Activated T-helper 17 cell treated with anti-CD3 and anti-CD28 coated beads, Interleukin-2, amount 50 U/mL, for 72 hours (primary cell): ENCODE measurements at regions not wholly inside any gene's neighbourhood (a gene's known extent, or its start where the extent isn't known, plus 50 kb on each side); places are given as distances from the start of the nearest gene placed in this dataset.

ENCODE experiments used
- ATAC-seq: fragments of 150-1000 bp; cut with Tn5 transposase; replicated peaks from 2 replicates; pipeline ENCODE4 v1.10.0; 2021; ENCODE audit warnings: mild to moderate bottlenecking, moderate library complexity
- H3K27ac Mint-ChIP-seq: one replicate; pipeline ENCODE4 v1.8.0; 2022; ENCODE audit warnings: mixed read lengths
- H3K27me3 Mint-ChIP-seq: one replicate; pipeline ENCODE4 v1.8.0; 2022; ENCODE audit warnings: mixed read lengths
- H3K36me3 Mint-ChIP-seq: one replicate; pipeline ENCODE4 v1.8.0; 2022; ENCODE audit warnings: low read depth, mild to moderate bottlenecking, mixed read lengths
- H3K4me1 Mint-ChIP-seq: one replicate; pipeline ENCODE4 v1.8.0; 2022; ENCODE audit warnings: mixed read lengths
- H3K4me3 Mint-ChIP-seq: one replicate; pipeline ENCODE4 v1.8.0; 2022; ENCODE audit warnings: mild to moderate bottlenecking, mixed read lengths
- H3K9me3 Mint-ChIP-seq: one replicate; pipeline ENCODE4 v1.8.0; 2022; ENCODE audit warnings: mixed read lengths

DNA sequence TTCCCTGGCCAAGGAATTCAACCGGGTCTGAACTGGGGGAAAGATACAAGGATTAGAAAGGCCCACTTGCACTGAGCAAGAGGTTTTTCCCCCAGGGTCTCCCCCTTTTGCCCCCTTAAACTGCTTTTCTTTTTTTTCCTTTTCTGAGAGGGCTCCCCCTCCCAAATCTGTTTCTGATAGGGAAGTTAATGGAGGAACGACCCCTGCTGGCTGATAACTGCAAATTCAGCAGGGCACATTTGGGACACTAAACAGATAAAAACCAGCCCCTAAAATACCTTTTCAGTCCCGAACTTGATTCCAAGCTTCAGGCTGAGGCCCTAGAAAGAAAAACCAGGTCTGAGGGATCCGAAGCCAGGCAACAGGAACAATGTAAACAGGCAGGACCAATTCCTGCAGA lies 1012.4 kb upstream of the CRIM1 start:
- H3K27me3 Mint-ChIP-seq, result no peaks in the 10 kb centered on the region
- no peaks in the 10 kb centered on the region for H3K4me1 Mint-ChIP-seq
- H3K27ac Mint-ChIP-seq, result no peak overlapping the region
- no peak overlapping the region for H3K4me3 Mint-ChIP-seq
- H3K9me3 Mint-ChIP-seq, result peaks cover 9% of the 10 kb centered on the region
- ATAC-seq, result no peak
- no peaks in the 10 kb centered on the region for H3K36me3 Mint-ChIP-seq

DNA sequence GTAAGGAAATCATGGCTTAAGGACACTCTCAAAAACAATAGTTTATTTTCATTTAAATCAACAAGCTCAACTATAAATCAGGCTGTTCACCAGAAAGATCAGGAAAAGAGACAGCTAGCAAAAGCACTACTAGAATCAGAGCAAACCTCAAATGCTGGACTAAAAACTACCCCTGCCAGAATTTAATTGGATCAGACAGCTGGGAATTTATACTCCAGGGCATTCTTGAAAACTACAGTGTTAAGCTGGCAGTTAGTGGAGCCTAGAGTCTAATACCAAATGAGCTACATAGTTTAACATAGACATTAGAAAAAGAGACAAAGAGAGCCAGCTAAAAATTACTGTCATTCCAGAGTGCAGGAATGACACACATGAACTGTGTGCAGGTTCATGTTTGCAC lies 1016.4 kb upstream of the CRIM1 start:
- Mint-ChIP-seq H3K9me3 (peaks cover 9% of the 10 kb centered on the region), H3K27me3 (no peaks in the 10 kb centered on the region), H3K4me1 (no peaks in the 10 kb centered on the region), H3K4me3 (no peak overlapping the region), H3K36me3 (no peaks in the 10 kb centered on the region), H3K27ac (no peak overlapping the region)
- ATAC-seq, result no peak

DNA sequence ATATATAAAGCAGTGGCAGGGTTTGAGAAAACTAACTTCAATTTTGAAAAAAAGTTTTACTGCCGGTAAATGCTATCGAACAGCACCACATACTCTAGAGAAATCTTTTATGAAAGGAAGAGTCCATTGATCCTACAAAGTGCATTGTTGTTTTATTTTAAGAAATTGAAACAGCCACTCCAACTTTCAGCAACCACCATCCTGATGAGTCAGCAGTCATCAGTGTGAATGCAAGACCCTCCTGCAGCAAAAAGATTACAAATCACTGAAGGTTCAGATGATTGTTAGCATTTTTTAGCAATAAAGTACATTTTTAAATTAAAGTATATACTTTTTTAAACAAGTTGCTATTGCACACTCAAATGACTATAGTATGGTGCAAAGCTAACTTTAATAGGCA lies 1017.7 kb upstream of the CRIM1 start:
- H3K4me3 Mint-ChIP-seq, result no peak overlapping the region
- H3K27me3 Mint-ChIP-seq, result no peaks in the 10 kb centered on the region
- no peak overlapping the region for H3K27ac Mint-ChIP-seq
- H3K4me1 Mint-ChIP-seq, result no peaks in the 10 kb centered on the region
- H3K9me3 Mint-ChIP-seq, result peaks cover 9% of the 10 kb centered on the region
- ATAC-seq, result no peak
- no peaks in the 10 kb centered on the region for H3K36me3 Mint-ChIP-seq

DNA sequence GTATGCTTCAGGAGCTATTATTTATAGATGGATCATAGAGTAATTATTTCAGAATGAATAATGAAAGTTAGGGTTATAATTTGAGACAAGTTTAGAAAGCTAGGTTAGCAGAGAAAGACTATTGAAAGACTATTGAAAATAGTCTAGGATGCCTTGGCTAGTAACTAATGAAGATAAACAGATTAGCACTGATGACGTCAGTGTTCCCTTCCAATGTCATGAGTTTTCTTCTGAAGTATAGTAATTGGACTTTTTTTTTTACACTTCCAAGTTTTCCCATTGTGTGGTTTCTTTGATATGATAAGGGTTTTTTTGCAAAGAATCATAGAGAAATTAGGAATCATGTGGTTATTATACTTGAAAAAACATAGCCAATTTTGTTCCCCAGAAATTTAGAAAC lies 1041.5 kb upstream of the CRIM1 start:
- no peak overlapping the region for H3K27ac Mint-ChIP-seq
- no peaks in the 10 kb centered on the region for H3K27me3 Mint-ChIP-seq
- no peak overlapping the region for H3K4me3 Mint-ChIP-seq
- no peaks in the 10 kb centered on the region for H3K4me1 Mint-ChIP-seq
- H3K9me3 Mint-ChIP-seq, result peaks cover 5% of the 10 kb centered on the region
- no peaks in the 10 kb centered on the region for H3K36me3 Mint-ChIP-seq
- ATAC-seq, result no peak

DNA sequence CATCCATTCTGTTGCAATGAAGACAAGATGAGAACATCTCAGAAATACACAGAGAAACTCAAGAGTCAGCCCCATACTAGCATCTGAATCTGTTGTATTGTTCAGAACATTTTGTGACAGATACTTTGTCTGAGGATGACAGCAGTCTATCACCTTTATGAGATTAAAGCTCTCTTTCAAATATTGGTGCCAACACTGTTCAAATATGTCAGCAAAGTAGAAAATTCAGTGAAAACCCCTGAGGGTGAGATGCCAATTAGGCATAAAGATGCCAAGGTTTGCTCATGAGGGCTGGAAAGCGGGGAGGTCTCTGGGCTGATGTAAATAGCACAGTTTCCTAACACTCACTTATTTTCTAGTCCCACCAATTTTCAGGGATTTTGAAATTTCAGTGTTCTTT lies 1054.2 kb upstream of the CRIM1 start:
- H3K4me3 Mint-ChIP-seq, result no peak overlapping the region
- H3K9me3 Mint-ChIP-seq, result no peaks in the 10 kb centered on the region
- H3K27ac Mint-ChIP-seq, result no peak overlapping the region
- H3K36me3 Mint-ChIP-seq, result no peaks in the 10 kb centered on the region
- no peak for ATAC-seq
- H3K27me3 Mint-ChIP-seq, result no peaks in the 10 kb centered on the region
- H3K4me1 Mint-ChIP-seq, result no peaks in the 10 kb centered on the region

DNA sequence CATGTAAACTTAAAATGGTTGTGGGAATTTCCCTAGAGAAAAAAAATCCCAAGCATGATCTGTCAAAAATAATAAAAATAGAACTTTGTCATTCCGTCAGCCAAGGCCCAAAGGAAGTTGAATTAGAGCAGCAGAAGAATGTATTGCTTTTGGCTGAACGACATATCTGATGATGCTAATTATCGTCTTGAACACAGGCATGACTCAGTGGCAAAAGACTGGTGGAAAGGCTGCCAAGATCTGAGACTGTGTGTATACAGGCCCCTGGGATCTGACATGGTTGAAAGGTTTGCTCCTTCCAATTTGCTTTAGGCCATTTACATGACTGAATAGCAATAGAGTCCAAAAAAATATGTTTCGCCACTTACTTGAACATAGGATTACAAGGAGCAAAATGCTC lies 1057.1 kb upstream of the CRIM1 start:
- H3K36me3 Mint-ChIP-seq, result no peaks in the 10 kb centered on the region
- no peaks in the 10 kb centered on the region for H3K27me3 Mint-ChIP-seq
- H3K9me3 Mint-ChIP-seq, result no peaks in the 10 kb centered on the region
- no peak overlapping the region for H3K4me3 Mint-ChIP-seq
- no peak for ATAC-seq
- H3K27ac Mint-ChIP-seq, result no peak overlapping the region
- H3K4me1 Mint-ChIP-seq, result no peaks in the 10 kb centered on the region

DNA sequence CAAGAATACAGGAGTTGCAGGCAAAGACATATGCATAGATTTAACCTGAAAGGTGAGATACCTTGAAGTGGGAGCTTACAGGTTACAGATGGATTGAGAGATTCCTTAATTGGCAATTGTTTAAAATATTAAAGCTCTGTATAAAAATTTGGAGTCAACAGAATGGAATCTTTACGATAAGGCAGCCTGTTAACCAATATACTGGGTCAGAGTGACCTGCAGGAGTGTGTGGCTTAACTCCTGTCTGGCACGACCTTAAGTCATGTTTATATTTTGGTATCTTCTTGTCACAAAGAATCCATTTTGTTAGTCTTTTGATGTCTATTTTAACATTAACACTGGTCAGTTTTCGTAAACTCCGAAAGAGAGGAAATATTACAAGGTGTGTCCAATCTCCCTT lies 1058.2 kb upstream of the CRIM1 start:
- Mint-ChIP-seq H3K27ac (no peak overlapping the region), H3K4me1 (no peaks in the 10 kb centered on the region), H3K9me3 (peaks cover 4% of the 10 kb centered on the region), H3K36me3 (no peaks in the 10 kb centered on the region), H3K27me3 (no peaks in the 10 kb centered on the region), H3K4me3 (no peak overlapping the region)
- no peak for ATAC-seq

DNA sequence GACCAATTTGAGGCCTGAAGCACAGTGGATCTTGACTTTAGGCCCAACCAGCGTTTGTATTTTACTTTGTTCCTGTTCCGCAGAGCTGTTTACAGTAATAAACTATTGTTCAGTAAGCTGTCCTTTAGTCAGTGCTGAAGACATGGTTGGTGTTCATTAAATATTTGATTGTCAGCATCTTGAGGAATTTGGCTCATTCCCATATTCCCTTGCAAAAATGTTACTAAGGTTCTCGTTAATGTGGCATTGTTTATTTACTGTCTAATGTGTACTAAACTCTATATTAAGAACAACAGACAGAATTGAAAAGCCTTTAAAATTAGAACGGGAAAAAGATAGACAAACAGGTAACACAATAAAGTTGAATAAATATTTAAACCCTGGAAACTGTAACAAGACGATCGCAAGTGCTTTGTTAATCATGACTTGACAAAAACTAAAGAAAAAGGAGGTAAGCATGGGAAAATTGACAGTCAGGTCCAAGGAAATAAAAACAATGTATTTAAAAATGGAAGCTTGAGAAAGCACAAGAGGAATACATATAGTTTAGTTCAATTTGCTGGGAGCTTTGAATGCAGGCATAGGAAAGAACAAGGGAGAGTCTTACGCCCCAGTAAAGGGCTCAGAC lies 1060.8 kb upstream of the CRIM1 start:
- no peak for ATAC-seq
- Mint-ChIP-seq H3K27ac (no peak overlapping the region), H3K4me3 (no peak overlapping the region), H3K4me1 (no peaks in the 10 kb centered on the region), H3K9me3 (peaks cover 4% of the 10 kb centered on the region), H3K27me3 (no peaks in the 10 kb centered on the region), H3K36me3 (no peaks in the 10 kb centered on the region)

DNA sequence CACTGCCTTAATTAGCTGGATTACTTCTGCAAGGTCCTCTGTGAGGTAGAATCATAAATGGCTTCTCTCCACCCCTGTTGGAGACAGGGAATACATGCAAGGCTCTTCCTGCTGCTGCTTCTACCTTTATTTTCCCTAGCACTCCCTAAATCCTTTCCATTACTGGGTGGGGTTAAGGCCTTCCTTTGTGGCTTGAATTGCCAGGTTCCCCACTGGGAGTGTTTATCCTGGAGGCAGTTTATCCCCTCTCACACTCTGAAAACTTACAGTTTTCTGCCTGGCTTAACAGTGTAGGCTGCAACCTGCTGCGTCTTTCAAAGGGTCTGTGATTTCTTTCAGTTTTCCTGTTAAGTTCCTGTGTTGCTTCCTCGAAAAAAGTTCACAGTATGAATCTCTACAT lies 1062.3 kb upstream of the CRIM1 start:
- Mint-ChIP-seq H3K36me3 (no peaks in the 10 kb centered on the region), H3K4me3 (no peak overlapping the region), H3K9me3 (peaks cover 7% of the 10 kb centered on the region), H3K4me1 (no peaks in the 10 kb centered on the region), H3K27me3 (no peaks in the 10 kb centered on the region), H3K27ac (no peak overlapping the region)
- no peak for ATAC-seq

DNA sequence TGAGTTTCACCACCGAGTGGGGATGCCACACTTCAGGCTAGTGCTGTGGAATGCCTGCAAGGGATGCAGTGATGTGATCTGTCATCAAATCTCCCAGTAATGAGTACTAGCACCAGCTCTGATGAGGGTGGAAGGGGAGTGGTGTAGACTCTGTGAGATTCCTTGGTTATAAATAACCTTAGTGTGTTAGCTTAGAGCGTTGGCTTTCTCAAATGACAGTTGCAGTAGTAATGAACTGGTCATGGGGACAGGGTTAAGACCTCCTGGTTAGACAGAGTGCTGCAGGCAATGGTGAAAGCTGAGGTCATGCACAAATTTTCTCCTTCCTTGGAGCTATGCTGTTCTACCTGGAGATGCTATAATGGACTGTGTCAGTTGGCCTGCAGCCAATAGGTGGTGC lies 1063.4 kb upstream of the CRIM1 start:
- no peak overlapping the region for H3K27ac Mint-ChIP-seq

DNA sequence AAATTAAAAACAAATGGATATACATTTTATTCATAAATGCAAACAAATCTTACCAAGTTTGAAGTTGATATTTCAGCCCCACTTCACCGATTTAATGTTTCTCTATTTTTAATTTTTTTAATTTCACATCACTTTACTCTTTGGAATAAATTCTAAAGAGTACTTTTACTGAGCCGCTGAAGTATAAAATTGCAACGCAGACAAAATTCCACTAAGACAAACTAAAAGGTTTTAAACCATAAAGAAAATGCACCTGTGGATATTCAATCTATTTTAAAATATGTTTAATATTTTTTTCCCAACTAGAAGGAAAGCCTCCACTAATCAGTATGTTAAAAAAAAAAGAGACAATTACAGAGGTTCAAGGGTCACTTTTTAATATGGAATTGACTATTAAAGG lies 1073.9 kb upstream of the CRIM1 start:
- H3K36me3 Mint-ChIP-seq, result no peaks in the 10 kb centered on the region
- H3K9me3 Mint-ChIP-seq, result peaks cover 2% of the 10 kb centered on the region
- no peak for ATAC-seq
- H3K27me3 Mint-ChIP-seq, result no peaks in the 10 kb centered on the region
- H3K4me3 Mint-ChIP-seq, result no peak overlapping the region
- H3K4me1 Mint-ChIP-seq, result no peaks in the 10 kb centered on the region
- no peak overlapping the region for H3K27ac Mint-ChIP-seq

More for the DNA sequence above, 1063.4 kb upstream of the CRIM1 start:
- ATAC-seq, result no peak
- Mint-ChIP-seq H3K4me3 (no peak overlapping the region), H3K9me3 (peaks cover 9% of the 10 kb centered on the region), H3K4me1 (no peaks in the 10 kb centered on the region), H3K36me3 (no peaks in the 10 kb centered on the region), H3K27me3 (no peaks in the 10 kb centered on the region)

DNA sequence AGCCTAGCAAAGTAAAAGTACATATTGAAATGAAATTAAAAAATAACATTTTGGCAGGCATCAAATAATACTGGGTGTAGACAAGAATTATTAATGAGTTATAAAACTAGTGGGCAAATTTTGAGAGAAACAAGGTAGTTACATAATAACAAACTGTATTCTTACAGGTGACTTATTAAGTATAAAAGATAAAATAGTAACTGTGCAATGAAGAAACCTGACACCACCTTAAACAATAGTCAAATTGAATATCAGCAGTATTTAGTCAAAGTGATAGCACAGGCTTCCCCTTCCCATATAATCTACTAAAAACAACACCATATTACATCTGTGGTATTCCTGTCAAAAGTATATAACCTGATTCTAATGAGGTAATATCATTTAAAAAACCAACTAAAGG lies 1099.8 kb upstream of the CRIM1 start:
- Mint-ChIP-seq H3K4me3 (no peak overlapping the region), H3K27me3 (no peaks in the 10 kb centered on the region), H3K4me1 (no peaks in the 10 kb centered on the region), H3K36me3 (no peaks in the 10 kb centered on the region), H3K27ac (no peak overlapping the region), H3K9me3 (peaks cover 3% of the 10 kb centered on the region)
- ATAC-seq, result no peak

DNA sequence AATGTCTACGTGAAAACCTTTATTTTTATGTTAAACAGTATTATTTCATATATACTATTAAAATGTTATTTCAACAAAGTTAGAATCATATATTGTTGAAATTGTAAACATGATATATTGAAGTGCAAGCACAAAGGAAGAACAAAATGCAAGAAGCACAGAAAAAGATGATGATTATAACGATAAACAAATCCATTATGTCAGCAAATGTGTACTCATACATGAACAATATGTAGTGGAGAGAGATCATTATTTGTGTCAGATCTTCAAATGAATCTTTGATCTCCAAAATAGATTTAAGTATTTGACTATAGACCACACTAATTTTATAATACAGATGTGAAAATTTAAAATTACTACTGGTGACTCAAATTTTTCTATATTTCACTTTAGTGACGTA lies 1104.4 kb upstream of the CRIM1 start:
- no peaks in the 10 kb centered on the region for H3K27me3 Mint-ChIP-seq
- H3K36me3 Mint-ChIP-seq, result no peaks in the 10 kb centered on the region
- peaks cover 5% of the 10 kb centered on the region for H3K9me3 Mint-ChIP-seq
- no peak for ATAC-seq
- no peak overlapping the region for H3K27ac Mint-ChIP-seq
- H3K4me3 Mint-ChIP-seq, result no peak overlapping the region
- H3K4me1 Mint-ChIP-seq, result no peaks in the 10 kb centered on the region

DNA sequence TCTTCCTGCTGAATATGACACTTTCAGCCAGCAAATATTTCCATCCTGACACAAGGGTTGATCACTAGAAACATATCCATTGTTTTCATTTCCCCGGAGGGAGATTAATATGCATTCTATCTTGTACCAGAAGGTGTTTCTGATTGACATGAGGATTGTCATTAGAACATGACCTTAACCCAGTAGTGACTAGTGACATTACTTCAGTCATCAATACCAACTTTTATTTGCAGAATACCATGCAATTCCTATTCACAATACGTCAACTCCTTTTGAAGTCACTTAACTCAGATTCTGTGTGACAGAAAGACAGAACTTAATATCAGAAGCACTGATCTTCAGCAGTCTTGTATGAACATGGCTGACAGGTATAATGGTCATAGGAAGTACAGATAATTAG lies 1108.9 kb upstream of the CRIM1 start:
- Mint-ChIP-seq H3K36me3 (no peaks in the 10 kb centered on the region), H3K27ac (no peak overlapping the region), H3K4me1 (no peaks in the 10 kb centered on the region), H3K9me3 (peaks cover 5% of the 10 kb centered on the region), H3K4me3 (no peak overlapping the region), H3K27me3 (no peaks in the 10 kb centered on the region)
- no peak for ATAC-seq

DNA sequence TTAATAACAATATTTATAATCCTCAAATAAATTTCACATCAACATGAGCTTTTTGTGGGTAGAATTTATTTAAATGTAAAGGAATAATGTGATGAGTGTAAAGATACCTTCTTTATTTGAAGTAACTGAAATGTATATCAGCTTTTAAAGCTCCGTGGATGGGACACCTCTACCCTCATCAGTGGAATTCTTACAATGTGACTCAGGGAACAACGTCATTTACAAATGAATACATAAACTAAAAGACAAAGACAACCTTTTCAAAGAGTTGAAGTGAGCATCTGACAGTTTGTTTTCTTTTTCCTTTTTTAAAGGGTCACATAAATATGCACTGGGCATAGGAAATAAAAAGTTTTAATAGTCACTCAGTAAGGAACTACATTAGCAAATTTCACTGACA lies 1127.0 kb upstream of the CRIM1 start:
- Mint-ChIP-seq H3K27ac (no peak overlapping the region), H3K27me3 (no peaks in the 10 kb centered on the region), H3K36me3 (no peaks in the 10 kb centered on the region), H3K4me3 (no peak overlapping the region), H3K4me1 (no peaks in the 10 kb centered on the region), H3K9me3 (peaks cover 17% of the 10 kb centered on the region)
- no peak for ATAC-seq

DNA sequence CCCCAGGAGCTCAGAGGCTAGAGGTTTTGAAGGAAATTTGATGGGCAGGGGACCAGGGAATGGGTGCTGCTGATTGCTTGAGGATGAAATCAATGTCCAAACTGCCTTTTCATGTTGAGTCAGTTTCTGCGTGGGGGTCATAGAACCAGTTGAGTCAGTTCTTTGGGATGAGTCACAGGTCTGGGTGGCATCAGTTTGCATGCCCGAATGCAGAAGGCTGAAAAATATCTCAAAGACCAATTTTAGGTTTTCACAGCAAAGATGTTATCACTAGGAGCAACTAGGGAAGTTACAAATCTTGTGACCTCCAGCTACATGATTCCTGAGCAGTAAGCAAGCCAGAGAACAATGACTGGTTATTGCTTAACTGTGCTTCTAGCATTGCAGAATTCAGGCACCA lies 1135.1 kb upstream of the CRIM1 start:
- no peak for ATAC-seq
- H3K36me3 Mint-ChIP-seq, result no peaks in the 10 kb centered on the region
- H3K4me1 Mint-ChIP-seq, result no peaks in the 10 kb centered on the region
- peaks cover 9% of the 10 kb centered on the region for H3K9me3 Mint-ChIP-seq
- H3K27ac Mint-ChIP-seq, result no peak overlapping the region
- no peaks in the 10 kb centered on the region for H3K27me3 Mint-ChIP-seq
- H3K4me3 Mint-ChIP-seq, result no peak overlapping the region
